PC-3 (cell line): ENCODE measurements at regions not wholly inside any gene's neighbourhood (a gene's known extent, or its start where the extent isn't known, plus 50 kb on each side); places are given as distances from the start of the nearest gene placed in this dataset.

Source experiments
- EZH2 ChIP-seq: fragments of 300-600 bp; sonication (generic); IDR thresholded peaks from one replicate; pipeline ENCODE4 v1.6.1; 2017; ENCODE audit warnings: antibody characterized with exemption, mild to moderate bottlenecking, low read length; ENCODE audit not compliant: unreplicated experiment
- EZH2phosphoT487 ChIP-seq: fragments of 300-600 bp; sonication (generic); IDR thresholded peaks from 2 replicates; pipeline ENCODE4 v1.6.1; 2018; ENCODE audit warnings: mild to moderate bottlenecking, antibody characterized with exemption, low read length, borderline replicate concordance
- TF ChIP-seq, protein P1 (sequence below): fragments of 300-600 bp; sonication (generic); conservative IDR thresholded peaks from 2 replicates; pipeline ENCODE4 v1.5.1; 2017; ENCODE audit warnings: antibody characterized with exemption, low read depth, mild to moderate bottlenecking, low read length

DNA sequence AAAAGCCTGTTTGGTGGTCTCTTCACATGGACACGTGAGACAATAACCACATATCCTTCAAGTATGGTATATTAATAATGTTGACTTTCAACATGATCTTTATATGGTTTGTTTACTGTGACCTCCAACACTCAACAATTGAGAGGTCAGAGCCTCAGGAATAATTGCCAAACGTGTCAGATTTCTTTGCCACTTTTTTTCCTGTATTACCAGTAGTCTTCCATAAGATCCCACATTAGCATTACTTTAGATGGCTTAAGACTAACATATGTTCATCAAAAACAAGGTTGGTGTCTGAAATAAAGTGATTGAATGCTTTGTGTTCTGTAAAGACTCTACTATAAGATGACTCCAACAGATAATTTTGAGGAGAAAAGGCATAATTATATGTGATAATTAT, 118.7 kb upstream of the F3 start:
- TF ChIP-seq, protein P1, sequence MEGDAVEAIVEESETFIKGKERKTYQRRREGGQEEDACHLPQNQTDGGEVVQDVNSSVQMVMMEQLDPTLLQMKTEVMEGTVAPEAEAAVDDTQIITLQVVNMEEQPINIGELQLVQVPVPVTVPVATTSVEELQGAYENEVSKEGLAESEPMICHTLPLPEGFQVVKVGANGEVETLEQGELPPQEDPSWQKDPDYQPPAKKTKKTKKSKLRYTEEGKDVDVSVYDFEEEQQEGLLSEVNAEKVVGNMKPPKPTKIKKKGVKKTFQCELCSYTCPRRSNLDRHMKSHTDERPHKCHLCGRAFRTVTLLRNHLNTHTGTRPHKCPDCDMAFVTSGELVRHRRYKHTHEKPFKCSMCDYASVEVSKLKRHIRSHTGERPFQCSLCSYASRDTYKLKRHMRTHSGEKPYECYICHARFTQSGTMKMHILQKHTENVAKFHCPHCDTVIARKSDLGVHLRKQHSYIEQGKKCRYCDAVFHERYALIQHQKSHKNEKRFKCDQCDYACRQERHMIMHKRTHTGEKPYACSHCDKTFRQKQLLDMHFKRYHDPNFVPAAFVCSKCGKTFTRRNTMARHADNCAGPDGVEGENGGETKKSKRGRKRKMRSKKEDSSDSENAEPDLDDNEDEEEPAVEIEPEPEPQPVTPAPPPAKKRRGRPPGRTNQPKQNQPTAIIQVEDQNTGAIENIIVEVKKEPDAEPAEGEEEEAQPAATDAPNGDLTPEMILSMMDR: no peak
- TF ChIP-seq EZH2phosphoT487 (no peak), EZH2 (no peak)
